ENCODE measurements at regions not wholly inside any gene's neighbourhood (a gene's known extent, or its start where the extent isn't known, plus 50 kb on each side); places are given as distances from the start of the nearest gene placed in this dataset.
"Not testable (repeated sequence)": the region's sequence is repeated elsewhere in the genome, so short reads cannot be mapped to it uniquely, and the experiment has no call there.

GRCh38 chr6:141969201-141969600 lies 163.5 kb upstream of the GJE1 start:
- no peak for DNase-seq

- DNase-seq, result no peak
These were observed 164.1 kb upstream of the GJE1 start for GRCh38 chr6:141968632-141969031.

- no peak for DNase-seq
These were observed 167.6 kb upstream of the GJE1 start for GRCh38 chr6:141965016-141965545.

GRCh38 chr6:141963543-141964295 lies 169.0 kb upstream of the GJE1 start:
- DNase-seq, result no peak

- no peak for DNase-seq
These were observed 175.5 kb upstream of the GJE1 start for GRCh38 chr6:141957271-141957670.

- no peak for DNase-seq
These were observed 175.9 kb upstream of the GJE1 start for GRCh38 chr6:141956868-141957267.

GRCh38 chr6:141956046-141956761 lies 176.5 kb upstream of the GJE1 start:
- DNase-seq, result no peak

GRCh38 chr6:141953072-141953471 lies 179.7 kb upstream of the GJE1 start:
- no peak for DNase-seq

GRCh38 chr6:141946502-141946901 lies 186.2 kb upstream of the GJE1 start:
- DNase-seq, result no peak

- DNase-seq, result no peak
These were observed 194.1 kb upstream of the GJE1 start for GRCh38 chr6:141938664-141939063.

GRCh38 chr6:141932685-141933084 lies 200.0 kb upstream of the GJE1 start:
- no peak for DNase-seq

- DNase-seq, result not testable (repeated sequence)
These were observed 206.4 kb upstream of the GJE1 start for GRCh38 chr6:141926200-141926900.

GRCh38 chr6:141925001-141925400 lies 207.7 kb upstream of the GJE1 start:
- no peak for DNase-seq

GRCh38 chr6:141922898-141923297 lies 209.8 kb upstream of the GJE1 start:
- DNase-seq, result no peak

- DNase-seq, result not testable (repeated sequence)
These were observed 215.8 kb upstream of the GJE1 start for GRCh38 chr6:141916682-141917505.

GRCh38 chr6:141914646-141915045 lies 218.1 kb upstream of the GJE1 start:
- no peak for DNase-seq

- DNase-seq, result no peak
These were observed 226.1 kb upstream of the GJE1 start for GRCh38 chr6:141906569-141907080.

- DNase-seq, result no peak
These were observed 242.1 kb upstream of the GJE1 start for GRCh38 chr6:141890661-141891060.

GRCh38 chr6:141884850-141885249 lies 247.9 kb upstream of the GJE1 start:
- DNase-seq, result no peak

GRCh38 chr6:141878686-141879085 lies 254.0 kb upstream of the GJE1 start:
- no peak for DNase-seq

GRCh38 chr6:141877275-141877983 lies 255.3 kb upstream of the GJE1 start:
- no peak for DNase-seq

Data from activated T-cell treated with anti-CD3 and anti-CD28 coated beads for 4 hours (primary cell).